IMR-90 (cell line): ENCODE measurements at regions not wholly inside any gene's neighbourhood (a gene's known extent, or its start where the extent isn't known, plus 50 kb on each side); places are given as distances from the start of the nearest gene placed in this dataset.

Experiments
- microRNA-seq, 2 experiments: library from miRNA; stranded (forward) in 1 of 2; unstranded in 1 of 2; fragments of 10-50 nt in 1 of 2; fragments of <30 nt in 1 of 2; gene quantifications in 1 of 2; microRNA quantifications in 1 of 2; one replicate each; pipeline versions ENCODE3 to v1.1.0; 2013 to 2020; ENCODE audit not compliant: insufficient read depth in 1 of 2, insufficient read length in 1 of 2, unreplicated experiment in 1 of 2
- small RNA-seq, 5 experiments: library from RNA; depleted of rRNA; stranded (forward); fragments of <200 nt; gene quantifications; one replicate each; pipeline ENCODE3, GENCODE V24; 2012

Small RNAs in the stretch of these regions (microRNA-seq; reads per million reads assigned to microRNA genes)
- gene RNA5-8SP4 (ENCODE audit: insufficient read depth, insufficient read length): 5.2 reads per million

Small RNAs in the stretch of these regions (small RNA-seq; reads per million reads assigned to genes)
- 0.89 to 32.4 (median 15.7) reads per million in 5 experiments for gene RNA5-8SP4
